ENCODE measurements at regions not wholly inside any gene's neighbourhood (a gene's known extent, or its start where the extent isn't known, plus 50 kb on each side); places are given as distances from the start of the nearest gene placed in this dataset.

GRCh38 chr4:126691797-126692196 lies 941.0 kb upstream of the INTU start:
- no peak for DNase-seq (ENCODE audit: extremely low read depth, low read depth, low spot score)

- DNase-seq (ENCODE audit: extremely low read depth, low read depth, low spot score): peak; percentile 66
These were observed 935.0 kb upstream of the INTU start for GRCh38 chr4:126697748-126698147.

DNA sequence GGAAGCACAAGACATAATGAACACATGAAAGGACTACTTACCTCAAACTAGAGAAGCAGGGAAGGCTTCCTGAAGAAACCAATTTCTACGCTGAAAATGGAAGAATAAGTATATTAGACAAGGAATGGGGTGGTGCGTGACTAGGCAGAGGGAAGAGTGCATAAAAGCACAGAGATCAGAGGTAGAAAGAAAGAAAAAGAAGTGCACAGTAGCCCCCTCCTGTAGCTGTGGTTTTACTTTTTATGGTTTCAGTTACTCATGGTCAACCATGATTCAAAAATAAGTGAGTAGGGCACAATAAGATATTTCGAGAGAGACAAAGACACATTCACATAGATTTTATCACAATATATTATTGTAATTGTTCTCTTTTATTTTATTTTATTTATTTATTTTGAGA lies 934.5 kb upstream of the INTU start:
- no peak for DNase-seq (ENCODE audit: extremely low read depth, low read depth, low spot score)

- DNase-seq (ENCODE audit: extremely low read depth, low read depth, low spot score): no peak
These were observed 931.0 kb upstream of the INTU start for GRCh38 chr4:126701756-126702155.

GRCh38 chr4:126702747-126703146 lies 930.0 kb upstream of the INTU start:
- DNase-seq (ENCODE audit: extremely low read depth, low read depth, low spot score): no peak

DNA sequence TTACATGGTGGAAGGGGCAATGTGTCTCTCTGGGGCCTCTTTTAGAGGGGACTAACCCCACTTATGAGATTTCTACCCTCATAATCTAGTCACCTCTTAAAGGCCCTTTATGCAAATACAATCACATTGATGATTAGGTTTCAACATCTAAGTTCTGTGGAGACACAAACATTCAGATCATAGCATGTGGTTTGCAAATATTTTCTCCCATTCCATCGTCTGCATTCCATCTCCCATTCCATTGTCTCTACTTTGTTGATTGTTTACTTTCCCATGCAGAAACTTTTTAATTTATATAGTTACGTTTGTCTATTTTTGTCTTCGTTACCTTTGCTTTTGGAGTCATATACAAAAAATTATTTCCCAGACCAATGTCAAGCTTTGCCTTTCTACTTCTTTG lies 927.5 kb upstream of the INTU start:
- no peak for DNase-seq (ENCODE audit: extremely low read depth, low read depth, low spot score)

DNA sequence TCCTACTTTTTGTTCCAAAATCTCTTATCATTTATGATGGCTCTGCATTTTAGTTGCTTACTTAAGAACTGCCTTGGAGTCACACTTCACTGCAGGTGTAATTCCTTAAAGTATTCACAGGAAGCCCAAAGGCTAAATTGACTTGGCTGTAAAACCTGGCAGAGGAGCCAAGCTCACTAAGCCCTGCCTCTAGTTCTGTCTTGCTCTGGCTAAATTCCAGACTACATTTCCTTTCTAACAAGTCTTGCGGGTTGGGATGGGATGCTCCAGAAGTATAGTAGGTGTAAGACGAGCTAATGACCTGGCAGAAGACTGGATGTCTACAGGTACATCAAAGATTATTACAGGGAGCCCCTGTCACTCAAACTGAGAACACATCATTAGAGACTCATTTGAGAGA lies 924.0 kb upstream of the INTU start:
- no peak for DNase-seq (ENCODE audit: extremely low read depth, low read depth, low spot score)

DNA sequence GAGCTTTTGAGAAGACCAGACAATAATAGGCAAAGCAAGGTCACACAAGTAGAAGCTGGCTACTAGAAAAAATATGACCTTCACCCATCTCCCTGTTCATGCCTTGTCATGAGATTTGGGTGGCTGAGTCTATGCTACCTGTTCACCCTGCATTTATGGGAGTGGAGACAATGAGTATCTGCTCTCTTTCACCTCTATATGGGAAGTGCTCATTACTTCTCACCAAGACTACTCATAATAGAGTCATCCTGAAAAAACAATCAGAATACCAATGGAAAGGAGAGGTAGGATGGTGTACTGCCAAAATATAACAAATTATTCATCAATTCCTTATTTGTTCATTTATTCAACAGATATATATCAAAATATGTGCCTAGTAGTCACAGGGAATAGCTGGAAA lies 921.8 kb upstream of the INTU start:
- no peak for DNase-seq (ENCODE audit: extremely low read depth, low read depth, low spot score)

- DNase-seq (ENCODE audit: extremely low read depth, low read depth, low spot score): no peak
These were observed 917.7 kb upstream of the INTU start for GRCh38 chr4:126715067-126715466.

- no peak for DNase-seq (ENCODE audit: extremely low read depth, low read depth, low spot score)
These were observed 917.1 kb upstream of the INTU start for GRCh38 chr4:126715681-126716080.

DNA sequence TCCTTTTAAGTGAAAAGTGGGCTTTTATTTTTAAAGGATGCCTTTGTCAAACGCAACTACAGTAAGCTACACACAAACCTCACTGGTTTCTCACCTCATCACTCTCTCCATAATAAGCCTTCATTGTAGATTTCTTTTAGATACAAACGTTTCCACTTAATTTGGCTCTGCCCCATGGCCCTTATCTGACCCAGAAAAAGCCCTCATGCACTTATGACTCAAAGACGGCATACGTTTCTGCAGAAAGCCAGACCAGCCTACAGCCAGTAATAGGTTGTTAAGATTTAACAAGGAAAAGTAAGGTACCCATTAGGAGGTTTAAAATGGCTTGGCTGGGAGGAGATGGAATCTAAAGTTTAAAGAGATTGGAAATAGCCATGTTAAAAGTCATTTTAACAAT lies 914.6 kb upstream of the INTU start:
- DNase-seq (ENCODE audit: extremely low read depth, low read depth, low spot score): no peak

GRCh38 chr4:126719852-126720251 lies 912.9 kb upstream of the INTU start:
- no peak for DNase-seq (ENCODE audit: extremely low read depth, low read depth, low spot score)

DNA sequence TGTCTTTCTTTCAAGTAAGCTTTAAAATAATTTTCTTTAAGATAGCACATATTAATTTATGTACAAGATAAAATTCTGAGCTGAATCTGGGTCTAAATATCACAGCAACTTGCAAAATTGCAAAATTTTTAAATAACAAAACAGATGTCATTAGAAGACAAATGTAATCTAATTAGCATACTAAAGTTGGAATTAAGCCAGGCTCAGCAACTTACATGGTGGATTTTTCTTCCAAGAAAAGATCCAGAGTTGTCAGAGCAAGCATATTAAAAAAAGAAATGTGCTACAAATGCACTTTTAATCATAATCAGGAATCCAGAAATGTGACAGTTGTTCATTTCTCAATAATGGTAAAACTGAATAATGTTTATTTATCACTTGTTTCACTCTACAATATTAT lies 906.9 kb upstream of the INTU start:
- DNase-seq (ENCODE audit: extremely low read depth, low read depth, low spot score): no peak

DNA sequence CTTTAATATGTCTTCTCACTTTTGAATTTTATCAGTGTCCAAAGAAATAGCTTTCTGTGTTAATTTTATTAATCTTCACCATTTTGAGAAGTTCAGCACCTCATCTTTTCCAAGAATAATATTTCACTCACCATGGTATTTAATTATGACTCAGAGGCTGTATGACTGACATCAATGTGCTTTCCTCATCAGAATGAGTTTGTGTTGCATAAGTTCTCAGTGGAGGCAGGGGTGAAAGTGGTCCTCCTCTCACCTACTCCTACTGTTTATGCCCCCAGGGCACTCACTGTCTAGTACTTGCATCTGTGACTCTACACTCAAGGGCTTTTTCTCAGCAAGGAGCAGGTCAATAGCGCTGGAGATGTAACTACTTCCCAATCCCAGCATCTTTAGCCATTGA lies 905.3 kb upstream of the INTU start:
- no peak for DNase-seq (ENCODE audit: extremely low read depth, low read depth, low spot score)

GRCh38 chr4:126731062-126731461 lies 901.7 kb upstream of the INTU start:
- DNase-seq (ENCODE audit: extremely low read depth, low read depth, low spot score): no peak

DNA sequence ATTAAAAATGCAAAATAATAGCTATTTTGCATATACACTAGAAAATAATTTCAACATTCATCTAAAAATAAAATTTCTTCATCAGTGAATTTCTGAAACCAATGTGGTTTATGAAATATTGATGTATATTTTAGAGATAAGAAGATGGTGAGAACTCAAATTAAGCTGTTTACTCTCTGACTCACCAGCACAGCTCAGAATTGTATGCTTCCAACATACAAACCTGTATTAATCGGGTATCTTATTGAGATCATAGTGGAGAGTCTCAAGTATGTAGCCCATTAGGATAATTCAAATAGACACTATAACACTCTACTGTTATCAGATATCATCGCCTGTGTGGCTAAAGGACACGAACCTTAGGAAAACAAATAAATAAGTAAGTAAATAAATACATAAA lies 899.5 kb upstream of the INTU start:
- DNase-seq (ENCODE audit: extremely low read depth, low read depth, low spot score): no peak

DNA sequence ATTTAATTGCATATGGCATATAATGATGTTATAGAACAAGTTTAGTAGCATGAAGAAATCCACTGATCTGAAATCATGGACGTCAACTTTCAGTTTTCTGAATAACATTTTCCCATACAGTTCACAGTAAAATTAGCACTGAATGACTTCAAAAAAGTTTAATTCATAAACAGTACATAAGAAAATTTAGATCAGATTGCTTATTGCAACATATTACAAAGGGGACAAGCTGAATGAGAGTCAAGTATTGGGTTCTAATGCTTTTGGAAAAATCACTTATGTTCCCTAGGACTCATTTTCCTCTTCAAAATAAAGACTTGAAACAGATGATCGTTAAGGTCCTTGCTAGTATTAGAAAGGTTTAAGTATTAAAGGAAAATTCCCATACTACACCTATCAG lies 898.3 kb upstream of the INTU start:
- DNase-seq (ENCODE audit: extremely low read depth, low read depth, low spot score): no peak

DNA sequence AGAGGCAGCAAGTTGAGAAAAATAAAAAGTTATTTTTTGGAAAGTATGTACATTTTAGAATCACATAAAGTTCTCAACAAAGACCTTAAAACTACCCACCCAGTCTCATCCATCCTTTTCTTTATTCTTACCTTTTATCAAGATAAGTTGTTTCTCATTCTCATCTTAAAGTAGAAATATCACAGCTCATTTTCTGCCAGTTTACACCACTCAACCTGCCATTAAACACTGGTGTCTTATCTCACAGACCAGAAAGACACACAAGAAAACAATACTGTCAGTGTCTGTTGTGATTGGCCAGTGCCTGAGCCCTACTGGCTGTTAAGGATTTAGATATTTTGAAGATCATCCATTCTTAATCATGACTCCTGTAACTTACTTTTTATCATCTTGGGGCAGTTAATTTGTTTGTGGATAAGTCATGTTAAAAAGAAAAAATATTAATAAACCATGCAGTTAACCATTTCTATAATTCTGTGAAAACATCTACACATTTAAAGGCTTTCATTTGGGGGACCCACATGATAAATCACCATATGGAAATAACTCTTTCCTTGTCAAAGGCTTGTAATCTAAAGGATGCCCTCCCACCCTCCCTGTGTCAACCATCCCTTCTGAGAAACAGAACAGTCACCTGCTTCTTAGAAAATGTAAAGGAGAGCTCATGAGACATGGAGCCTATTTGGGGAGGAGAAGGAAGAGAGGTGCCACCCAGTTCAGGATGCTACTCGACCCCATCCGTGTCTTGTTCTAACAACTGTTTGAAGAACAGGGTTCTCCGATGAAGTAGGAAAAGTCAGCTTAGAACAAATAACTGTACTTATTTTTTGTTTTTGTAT lies 897.2 kb upstream of the INTU start:
- DNase-seq (ENCODE audit: extremely low read depth, low read depth, low spot score): no peak

DNA sequence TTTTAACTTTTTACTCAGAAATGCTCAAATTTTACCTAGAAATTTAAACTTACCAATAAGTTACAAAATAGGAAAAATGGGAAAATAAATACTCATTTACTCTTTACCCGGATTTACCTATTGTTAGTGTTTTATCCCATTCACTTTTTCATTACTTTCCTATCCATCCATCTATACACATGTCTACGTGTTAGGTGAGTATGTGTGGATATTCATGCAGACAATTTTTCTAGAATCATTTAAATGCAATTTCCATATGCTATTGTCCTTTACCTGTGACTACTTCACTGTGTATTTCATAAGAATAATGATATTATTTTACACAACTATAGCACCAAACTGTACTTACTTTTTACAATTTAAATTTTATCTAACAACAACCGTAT lies 896.6 kb upstream of the INTU start:
- DNase-seq (ENCODE audit: extremely low read depth, low read depth, low spot score): no peak

GRCh38 chr4:126737899-126738526 lies 894.7 kb upstream of the INTU start:
- DNase-seq (ENCODE audit: extremely low read depth, low read depth, low spot score): no peak

GRCh38 chr4:126738527-126738923 lies 894.2 kb upstream of the INTU start:
- DNase-seq (ENCODE audit: extremely low read depth, low read depth, low spot score): no peak

- DNase-seq (ENCODE audit: extremely low read depth, low read depth, low spot score): no peak
These were observed 893.8 kb upstream of the INTU start for GRCh38 chr4:126738926-126739325.

DNA sequence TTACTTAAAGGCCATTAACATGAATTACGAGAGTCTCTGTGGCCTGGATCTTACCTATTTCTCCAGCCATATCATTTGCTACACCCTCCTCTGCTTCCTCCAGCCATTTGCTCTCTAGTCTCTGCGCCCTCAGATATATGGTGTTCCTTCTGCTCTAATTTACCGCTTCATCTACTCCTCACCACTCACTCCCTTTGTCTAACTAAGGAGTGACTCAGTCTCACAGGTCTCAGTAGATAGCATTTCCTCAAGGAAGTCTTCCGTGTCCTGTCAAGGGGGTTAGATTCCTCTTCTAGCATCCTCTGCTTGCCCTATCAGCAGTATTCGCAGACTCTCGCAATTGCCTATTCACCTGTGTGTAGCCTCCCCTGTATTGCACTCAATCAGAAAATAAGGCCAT lies 892.1 kb upstream of the INTU start:
- DNase-seq (ENCODE audit: extremely low read depth, low read depth, low spot score): no peak
